ENCODE measurements at regions not wholly inside any gene's neighbourhood (a gene's known extent, or its start where the extent isn't known, plus 50 kb on each side); places are given as distances from the start of the nearest gene placed in this dataset.
"Not testable (repeated sequence)": the region's sequence is repeated elsewhere in the genome, so short reads cannot be mapped to it uniquely, and the experiment has no call there.

GRCh38 chr14:89060191-89060590, 235.7 kb downstream of the TTC8 start:
- no peak for DNase-seq (ENCODE audit: low read depth)

DNA sequence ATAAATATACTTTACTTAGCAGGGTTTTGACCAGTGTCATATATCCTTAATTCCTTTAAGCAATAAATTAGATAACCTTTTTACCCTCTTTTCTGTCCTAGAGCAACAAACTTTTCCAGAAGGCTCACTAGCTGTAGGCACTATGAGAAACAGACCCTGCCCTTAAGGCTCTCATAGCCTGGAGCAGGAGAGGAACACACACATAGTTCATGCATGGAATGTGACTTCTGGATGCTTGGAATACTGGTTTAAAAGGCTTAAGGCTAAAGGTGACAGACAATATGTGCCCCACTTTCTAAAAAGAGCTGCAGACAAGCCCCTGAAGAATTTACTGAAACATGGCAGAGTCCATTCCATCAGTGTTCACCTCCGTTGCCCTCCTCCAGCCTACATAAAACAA, 237.2 kb downstream of the TTC8 start:
- no peak for DNase-seq (ENCODE audit: low read depth)

GRCh38 chr14:89065879-89066278, 241.4 kb downstream of the TTC8 start:
- DNase-seq (ENCODE audit: low read depth), result no peak

DNA sequence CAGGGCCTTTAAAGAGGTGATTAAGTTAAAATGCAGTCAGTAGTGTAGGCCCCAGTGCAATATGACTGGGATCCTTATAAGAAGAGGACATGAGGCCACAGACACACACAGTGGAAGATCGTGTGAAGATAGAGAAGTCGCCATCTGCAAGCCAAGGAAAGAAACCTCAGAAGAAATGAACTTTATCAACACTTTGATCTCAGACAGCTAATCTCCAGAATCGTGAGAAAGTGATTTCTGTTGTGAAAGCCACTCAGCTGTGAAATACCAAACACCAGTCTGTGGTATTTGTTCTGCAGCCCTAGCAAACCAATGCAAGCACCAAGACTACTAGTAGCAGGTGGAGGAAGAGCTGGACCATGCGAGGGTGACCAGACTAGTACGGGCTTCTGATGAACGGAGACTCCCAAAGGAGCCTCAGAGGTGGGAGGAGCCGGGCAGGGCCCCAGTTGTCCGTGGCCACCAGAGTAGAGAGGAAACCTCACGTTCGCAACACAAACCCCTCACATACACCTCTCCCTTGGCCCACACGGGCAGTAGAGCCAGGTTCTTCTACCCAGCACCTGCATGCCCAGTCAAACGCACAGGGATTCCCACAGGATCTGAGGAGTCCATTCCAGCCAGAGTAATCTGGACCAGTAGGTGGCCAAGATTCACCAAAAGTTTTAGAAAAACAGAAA, 243.0 kb downstream of the TTC8 start:
- DNase-seq (ENCODE audit: low read depth), result no peak

DNA sequence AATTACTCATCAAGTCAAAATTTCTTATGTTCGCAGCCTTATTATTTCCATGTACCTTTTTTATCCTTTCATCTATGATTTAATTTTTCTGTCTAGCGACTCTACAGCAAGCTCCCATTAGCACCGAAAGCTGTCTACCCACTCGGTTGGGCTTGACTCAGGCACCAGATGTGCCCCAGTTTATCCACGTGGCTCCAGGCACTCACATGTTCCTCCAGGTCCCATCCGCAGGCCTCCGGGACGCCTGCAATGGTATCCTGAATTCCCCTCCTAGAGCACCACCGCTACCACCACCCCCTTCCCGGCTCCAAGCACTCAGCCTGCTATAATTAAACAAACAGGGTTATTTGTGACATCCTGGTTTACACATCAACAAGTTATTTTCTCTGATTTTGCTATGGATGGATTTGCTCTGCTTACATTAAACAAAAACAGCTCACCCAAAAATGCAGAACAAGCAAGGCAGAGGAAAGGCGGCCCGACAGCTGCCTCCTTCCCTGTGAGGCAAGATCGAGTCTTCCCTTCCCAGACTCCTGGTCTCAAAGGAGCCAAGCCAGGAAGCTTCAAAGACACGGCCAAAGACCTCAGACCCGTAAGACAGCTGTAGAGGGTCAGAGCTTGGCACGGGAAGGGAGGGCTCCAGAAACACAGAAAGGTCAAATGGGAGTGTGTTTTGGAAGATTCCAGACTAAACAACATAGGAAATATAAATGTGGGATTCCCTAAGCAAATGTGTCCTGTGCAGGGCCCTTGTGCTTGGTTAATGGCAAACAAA, 253.8 kb downstream of the TTC8 start:
- no peak for DNase-seq (ENCODE audit: low read depth)

- no peak for DNase-seq (ENCODE audit: low read depth)
These were observed 260.8 kb downstream of the TTC8 start for GRCh38 chr14:89085231-89085731.

DNA sequence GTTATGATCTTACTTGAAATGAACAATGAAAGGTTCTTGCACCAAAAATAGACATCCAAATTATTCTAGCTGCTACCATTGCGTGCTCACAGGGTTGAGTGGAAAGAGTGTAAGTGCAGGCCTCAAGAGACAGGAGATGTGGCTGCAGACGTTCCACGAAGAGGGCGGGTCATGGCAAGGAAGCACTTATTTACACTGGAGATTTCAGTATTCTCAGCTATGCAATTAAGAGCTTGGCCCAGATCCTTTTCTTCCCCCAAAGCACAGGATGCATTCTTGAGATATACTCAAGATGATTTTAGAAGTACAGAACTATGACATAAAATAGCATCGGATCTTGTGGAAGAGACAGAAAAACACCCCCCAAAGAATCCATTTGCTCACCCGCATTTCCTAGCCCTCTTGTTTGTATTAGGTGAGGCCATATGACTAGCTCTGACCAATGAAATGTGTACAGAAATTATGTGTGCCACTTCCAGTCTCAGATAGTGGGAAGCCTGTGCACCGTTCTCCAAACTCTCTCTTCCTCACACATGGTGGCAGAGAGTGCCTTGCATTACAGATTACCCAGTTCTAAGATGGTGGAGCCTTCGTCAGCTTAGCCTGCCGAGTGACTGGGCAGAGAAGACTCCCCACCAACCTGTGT, 261.4 kb downstream of the TTC8 start:
- DNase-seq (ENCODE audit: low read depth), result no peak

GRCh38 chr14:89088530-89088929, 264.1 kb downstream of the TTC8 start:
- DNase-seq (ENCODE audit: low read depth), result no peak

GRCh38 chr14:89089330-89089729, 264.9 kb downstream of the TTC8 start:
- DNase-seq (ENCODE audit: low read depth), result no peak

GRCh38 chr14:89091781-89092180, 267.3 kb downstream of the TTC8 start:
- no peak for DNase-seq (ENCODE audit: low read depth)

DNA sequence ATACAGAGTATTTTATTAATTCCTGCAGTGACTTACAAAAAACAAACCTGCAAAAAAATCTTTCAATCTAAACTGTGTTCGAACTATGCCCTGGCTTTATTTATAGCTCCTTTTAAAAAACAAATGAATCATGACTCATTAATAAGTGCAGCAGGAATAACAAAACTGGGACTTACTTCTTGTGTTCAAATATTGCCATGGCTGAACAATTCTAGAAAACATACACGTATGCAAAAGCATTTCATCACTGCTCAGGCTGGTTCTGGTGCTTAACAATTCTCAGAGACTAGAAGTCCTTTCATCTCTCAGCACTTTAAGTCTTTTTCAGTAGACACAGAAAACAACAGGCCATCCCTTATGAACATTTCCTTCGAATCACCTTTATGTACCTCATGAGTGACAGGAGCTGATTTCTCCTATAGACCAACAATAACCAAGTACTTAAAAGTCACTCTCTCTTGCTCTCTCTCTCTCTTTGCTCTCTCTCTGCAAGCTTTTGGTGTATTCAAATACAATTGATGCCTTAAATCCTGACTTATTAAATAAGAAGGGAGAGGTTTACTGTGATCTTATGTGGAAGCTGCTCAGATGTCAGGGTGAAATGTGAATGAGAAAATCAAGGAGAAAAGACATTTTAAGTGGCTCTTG, 268.8 kb downstream of the TTC8 start:
- DNase-seq (ENCODE audit: low read depth), result no peak

- no peak for DNase-seq (ENCODE audit: low read depth)
These were observed 270.6 kb downstream of the TTC8 start for GRCh38 chr14:89095036-89095435.

DNA sequence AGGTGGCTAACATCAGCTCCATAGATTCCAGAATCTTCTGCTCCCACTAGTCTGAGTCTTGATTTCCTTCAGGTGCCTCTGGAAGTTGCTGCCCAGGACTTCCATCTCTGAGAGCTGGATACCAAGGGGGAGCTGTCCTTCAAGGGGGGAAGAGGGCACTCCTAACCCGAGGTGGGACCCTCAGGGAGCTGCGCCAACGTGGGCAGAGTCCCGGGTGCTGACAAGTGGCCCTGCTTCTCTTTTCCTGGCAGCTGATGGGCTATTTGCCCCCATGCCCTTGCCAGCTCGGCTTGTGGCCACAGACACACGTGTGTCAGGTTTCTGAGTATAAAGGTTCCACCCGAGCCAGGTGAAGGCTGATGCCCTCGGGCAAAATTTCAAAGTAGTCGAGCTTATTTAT, 272.5 kb downstream of the TTC8 start:
- DNase-seq (ENCODE audit: low read depth), result no peak

- DNase-seq (ENCODE audit: low read depth), result no peak
These were observed 273.8 kb downstream of the TTC8 start for GRCh38 chr14:89098254-89098653.

- not testable (repeated sequence) for DNase-seq (ENCODE audit: low read depth)
These were observed 279.8 kb downstream of the TTC8 start for GRCh38 chr14:89104171-89104817.

DNA sequence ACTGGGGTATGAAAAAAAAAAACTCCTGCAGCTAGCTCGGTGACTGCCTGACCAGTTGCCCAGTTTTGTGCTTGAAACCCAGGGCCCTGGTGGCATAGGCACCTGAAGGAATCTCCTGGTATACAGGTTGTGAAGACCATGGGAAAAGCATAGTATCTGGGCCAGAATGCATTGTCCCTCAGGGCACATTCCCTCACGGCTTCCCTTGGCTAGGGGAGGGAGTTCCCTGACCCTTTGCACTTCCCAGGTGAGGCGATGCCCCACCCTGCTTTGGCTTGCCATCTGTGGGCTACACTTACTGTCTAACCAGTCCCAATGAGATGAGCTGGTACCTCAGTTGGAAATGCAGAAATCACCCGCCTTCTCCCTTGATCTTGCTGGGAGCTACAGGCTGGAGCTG, 280.4 kb downstream of the TTC8 start:
- DNase-seq (ENCODE audit: low read depth), result not testable (repeated sequence)

Data from HT1080 (cell line).